Spleen (tissue), 11 donors: ENCODE measurements at regions not wholly inside any gene's neighbourhood (a gene's known extent, or its start where the extent isn't known, plus 50 kb on each side); places are given as distances from the start of the nearest gene placed in this dataset.

Experiments
- DNase-seq: peaks from one replicate; pipeline ENCODE4 v3.0.0-alpha.2; 2020
- H3K27ac ChIP-seq, 8 donors: fragments of 200-600 bp; sonication (generic) in 7 of 8; 1 replicate in 4 of 8; 2 replicates in 4 of 8; pipeline versions ENCODE4 v1.5.0 to v1.8.0; 2016 to 2021; ENCODE audit warnings: inconsistent platforms in 4 of 8, mild to moderate bottlenecking in 4 of 8, moderate library complexity in 1 of 8
- H3K27me3 ChIP-seq, 7 donors: fragments of 200-600 bp; sonication (generic) in 6 of 7; replicated peaks in 1 of 7; 1 replicate in 4 of 7; 2 replicates in 3 of 7; pipeline versions ENCODE4 v1.5.0 to v1.8.0; 2016 to 2021; ENCODE audit warnings: inconsistent platforms in 3 of 7, mild to moderate bottlenecking in 1 of 7
- H3K36me3 ChIP-seq, 6 donors: fragments of 200-600 bp; sonication (generic) in 5 of 6; 1 replicate in 4 of 6; 2 replicates in 2 of 6; pipeline versions ENCODE4 v1.5.0 to v1.8.0; 2016 to 2021; ENCODE audit warnings: inconsistent platforms in 2 of 6
- H3K4me1 ChIP-seq, 6 donors: fragments of 200-600 bp; sonication (generic) in 5 of 6; 1 replicate in 3 of 6; 2 replicates in 3 of 6; pipeline versions ENCODE4 v1.5.0 to v1.8.0; 2016 to 2021; ENCODE audit warnings: inconsistent platforms in 3 of 6
- H3K4me3 ChIP-seq, 8 donors: fragments of 200-600 bp; sonication (generic) in 7 of 8; 1 replicate in 4 of 8; 2 replicates in 4 of 8; pipeline versions ENCODE4 v1.5.0 to v1.8.0; 2016 to 2021; ENCODE audit warnings: inconsistent platforms in 4 of 8, mild to moderate bottlenecking in 4 of 8, moderate library complexity in 2 of 8
- H3K9me3 ChIP-seq, 8 donors: fragments of 200-600 bp; sonication (generic) in 7 of 8; 1 replicate in 4 of 8; 2 replicates in 4 of 8; pipeline versions ENCODE4 v1.5.0 to v1.8.0; 2016 to 2021; ENCODE audit warnings: inconsistent platforms in 4 of 8
- POLR2A ChIP-seq, 3 donors: fragments of 450-650 bp; IDR thresholded peaks; one replicate each; pipeline ENCODE4 v1.5.1; 2017; ENCODE audit warnings: antibody characterized with exemption in 3 of 3, mild to moderate bottlenecking in 1 of 3
- POLR2AphosphoS5 ChIP-seq, 3 donors: sonication (generic); formaldehyde crosslinking; IDR thresholded peaks; one replicate each; pipeline ENCODE4 v1.5.1; 2017; ENCODE audit warnings: antibody characterized with exemption in 3 of 3
- WGBS, 5 donors: extraction: QIAGEN DNeasy Blood & Tissue Kit in 3 of 5; methylation state at CpG; one replicate each; pipeline versions ENCODE4 v1.1.5 to v1.1.7; 2013 to 2018; 5-methylcytosine and 5-hydroxymethylcytosine counted together
- intact Hi-C: fragments of 100-400 bp; cut with DNase I; formaldehyde crosslinking; loops from one replicate; pipeline ENCODE4 v1.15.0; 2023; ENCODE audit warnings: low total_unique reads
- TF ChIP-seq, protein P1 (sequence below), 11 experiments: fragments of 200-600 bp in 7 of 11; fragments of 450-650 bp in 4 of 11; sonication (generic) in 4 of 11; IDR thresholded peaks in 8 of 11; conservative IDR thresholded peaks in 3 of 11; 1 replicate in 7 of 11; 2 replicates in 4 of 11; pipeline versions ENCODE4 v1.4.0 to v1.8.0; 2016 to 2021; ENCODE audit warnings: antibody characterized with exemption in 11 of 11, inconsistent platforms in 4 of 11, mild to moderate bottlenecking in 1 of 11
- donor health status: healthy with polysubstance abuse.
- donor health status: DM: no; HTN: no; CAD: no; lungs with moderate emphysema.
- donor health status: DM: no; HTN: no; CAD: no.
- donor health status: Bipolar disorder and iron deficiency.
- donor health status: healthy.
- donor health status: DM: no; HTN: no; CAD: no.
- donor health status: DM: yes; HTN: yes; CAD: no.

DNA sequence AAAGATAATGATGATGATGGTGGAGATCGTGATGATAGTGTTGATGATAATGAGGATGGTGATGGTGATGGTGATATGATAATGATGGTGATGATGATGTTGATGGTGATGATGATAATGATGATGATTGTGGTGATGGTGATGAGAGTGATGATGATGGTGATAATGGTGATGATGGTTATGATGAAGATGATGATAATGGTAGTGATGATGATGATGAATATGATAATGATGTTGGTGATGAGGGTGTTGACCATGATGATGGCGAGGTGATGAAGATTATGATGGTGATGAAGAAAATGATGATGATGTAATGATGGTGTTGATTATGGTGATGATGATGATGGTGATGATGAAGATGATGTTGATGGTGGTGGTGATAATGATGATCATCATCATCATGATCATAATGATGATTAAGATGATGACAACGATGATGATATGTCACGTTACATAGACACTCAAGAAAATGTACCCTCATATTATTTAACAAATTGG, 1106.4 kb downstream of the NLGN4X start:
- no peaks in the 10 kb centered on the region for H3K27me3 ChIP-seq
- TF ChIP-seq POLR2A (IDR thresholded peaks at IDR 0.05): no peak
- no peak for TF ChIP-seq POLR2AphosphoS5 (IDR thresholded peaks at IDR 0.05)
- TF ChIP-seq, protein P1, sequence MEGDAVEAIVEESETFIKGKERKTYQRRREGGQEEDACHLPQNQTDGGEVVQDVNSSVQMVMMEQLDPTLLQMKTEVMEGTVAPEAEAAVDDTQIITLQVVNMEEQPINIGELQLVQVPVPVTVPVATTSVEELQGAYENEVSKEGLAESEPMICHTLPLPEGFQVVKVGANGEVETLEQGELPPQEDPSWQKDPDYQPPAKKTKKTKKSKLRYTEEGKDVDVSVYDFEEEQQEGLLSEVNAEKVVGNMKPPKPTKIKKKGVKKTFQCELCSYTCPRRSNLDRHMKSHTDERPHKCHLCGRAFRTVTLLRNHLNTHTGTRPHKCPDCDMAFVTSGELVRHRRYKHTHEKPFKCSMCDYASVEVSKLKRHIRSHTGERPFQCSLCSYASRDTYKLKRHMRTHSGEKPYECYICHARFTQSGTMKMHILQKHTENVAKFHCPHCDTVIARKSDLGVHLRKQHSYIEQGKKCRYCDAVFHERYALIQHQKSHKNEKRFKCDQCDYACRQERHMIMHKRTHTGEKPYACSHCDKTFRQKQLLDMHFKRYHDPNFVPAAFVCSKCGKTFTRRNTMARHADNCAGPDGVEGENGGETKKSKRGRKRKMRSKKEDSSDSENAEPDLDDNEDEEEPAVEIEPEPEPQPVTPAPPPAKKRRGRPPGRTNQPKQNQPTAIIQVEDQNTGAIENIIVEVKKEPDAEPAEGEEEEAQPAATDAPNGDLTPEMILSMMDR (IDR thresholded peaks at IDR 0.05 in 8 of 11, conservative IDR thresholded peaks at IDR 0.05 in 3 of 11): no peak
- H3K9me3 ChIP-seq: no peaks in the 10 kb centered on the region
- no peaks in the 10 kb centered on the region for H3K4me1 ChIP-seq
- no peak overlapping the region for H3K4me3 ChIP-seq
- 65 to 68% (median 67%) methylated on average over 4 of the region's 4 CpGs for WGBS, 5 donors
- H3K36me3 ChIP-seq: no peaks in the 10 kb centered on the region
- DNase-seq: no peak
- intact Hi-C loops: no loop called here
- H3K27ac ChIP-seq: no peak overlapping the region

DNA sequence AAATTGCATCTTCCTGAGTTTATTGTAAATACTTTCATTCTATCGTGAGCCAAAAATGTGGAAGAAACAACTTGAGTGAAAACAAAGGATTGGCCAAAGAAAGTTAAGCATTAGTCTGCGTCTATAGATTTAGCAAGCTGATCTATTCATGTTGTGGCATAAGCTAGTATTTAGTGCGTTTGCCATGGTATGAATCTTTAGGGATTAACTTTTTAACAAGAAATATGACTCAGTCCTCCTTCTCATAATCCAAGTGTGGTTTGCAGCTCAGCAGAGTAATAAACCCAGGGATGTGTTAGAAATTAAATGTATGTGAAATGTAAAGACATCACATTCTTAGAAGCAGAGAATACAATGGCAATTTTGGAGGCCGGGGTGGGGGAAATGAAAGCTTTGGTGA, 1110.9 kb downstream of the NLGN4X start:
- no peaks in the 10 kb centered on the region for H3K27me3 ChIP-seq
- no peaks in the 10 kb centered on the region for H3K4me1 ChIP-seq
- no peak for DNase-seq
- intact Hi-C loops: no loop called here
- no peak for TF ChIP-seq POLR2A (IDR thresholded peaks at IDR 0.05)
- TF ChIP-seq, protein P1 (IDR thresholded peaks at IDR 0.05 in 8 of 11, conservative IDR thresholded peaks at IDR 0.05 in 3 of 11): no peak
- no peak for TF ChIP-seq POLR2AphosphoS5 (IDR thresholded peaks at IDR 0.05)
- no peaks in the 10 kb centered on the region for H3K36me3 ChIP-seq
- no peak overlapping the region for H3K27ac ChIP-seq
- H3K4me3 ChIP-seq: no peak overlapping the region
- WGBS, 5 donors: 83 to 95% (median 90%) methylated on average over 4 of the region's 4 CpGs
- H3K9me3 ChIP-seq: no peaks in the 10 kb centered on the region

DNA sequence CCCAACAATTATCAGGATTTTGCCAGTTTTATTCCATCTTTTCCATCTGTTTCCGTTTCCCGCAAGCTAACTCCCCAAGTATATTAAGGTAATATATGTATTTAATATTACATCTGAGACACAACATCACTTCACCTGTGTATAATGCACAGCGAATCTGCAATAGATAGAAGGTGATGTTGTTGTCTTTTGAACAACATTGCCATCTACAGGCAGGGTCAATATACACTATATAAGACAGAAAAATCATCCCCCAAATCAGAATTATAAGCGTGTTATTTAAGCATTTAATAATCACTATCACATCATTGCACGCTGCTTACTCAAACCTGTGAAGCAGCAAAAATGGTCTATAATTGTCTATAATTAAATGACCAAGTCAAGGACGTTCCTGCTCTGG, 1115.5 kb downstream of the NLGN4X start:
- no peak for TF ChIP-seq POLR2A (IDR thresholded peaks at IDR 0.05)
- TF ChIP-seq, protein P1 (IDR thresholded peaks at IDR 0.05 in 8 of 11, conservative IDR thresholded peaks at IDR 0.05 in 3 of 11): peak in 4 of 11 experiments; percentile 26 to 37 (median 32)
- Histone ChIP-seq H3K4me1 (no peaks in the 10 kb centered on the region), H3K9me3 (peaks cover 0 to 5% (median 0%) of the 10 kb centered on the region in 8 donors), H3K27ac (no peak overlapping the region), H3K4me3 (no peak overlapping the region), H3K27me3 (no peaks in the 10 kb centered on the region), H3K36me3 (no peaks in the 10 kb centered on the region)
- intact Hi-C loops: loop anchor here (5.0 kb wide), 1 partner anchor 566 kb away; no protein-coding TSS in a partner anchor
- WGBS, 5 donors: 54 to 69% (median 59%) methylated on average over 6 of the region's 6 CpGs
- no peak for DNase-seq

DNA sequence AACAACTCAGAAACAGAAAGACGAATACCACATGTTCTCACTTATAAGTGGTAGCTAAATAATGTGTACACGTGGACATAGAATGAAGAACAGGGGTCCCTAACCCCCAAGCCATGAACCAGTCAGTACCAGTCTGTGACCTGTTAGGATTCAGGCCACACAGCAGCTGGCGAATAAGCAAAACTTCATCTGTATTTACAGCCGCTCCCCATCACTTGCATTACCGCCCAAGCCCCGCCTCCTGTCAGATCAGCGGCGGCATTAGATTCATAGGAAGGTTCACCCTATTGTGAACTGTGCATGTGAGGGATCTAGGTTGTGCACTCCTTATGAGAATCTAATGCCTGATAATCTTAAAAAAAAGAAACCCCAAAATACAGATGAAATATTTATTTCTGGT, 1128.7 kb downstream of the NLGN4X start:
- no peak overlapping the region for H3K27ac ChIP-seq
- no peaks in the 10 kb centered on the region for H3K27me3 ChIP-seq
- no peaks in the 10 kb centered on the region for H3K4me1 ChIP-seq
- H3K9me3 ChIP-seq: no peaks in the 10 kb centered on the region
- TF ChIP-seq POLR2A (IDR thresholded peaks at IDR 0.05): no peak
- H3K4me3 ChIP-seq: no peak overlapping the region
- intact Hi-C loops: no loop called here
- WGBS, 5 donors: 75 to 96% (median 89%) methylated on average over 8 of the region's 8 CpGs
- no peaks in the 10 kb centered on the region for H3K36me3 ChIP-seq
- DNase-seq: no peak

DNA sequence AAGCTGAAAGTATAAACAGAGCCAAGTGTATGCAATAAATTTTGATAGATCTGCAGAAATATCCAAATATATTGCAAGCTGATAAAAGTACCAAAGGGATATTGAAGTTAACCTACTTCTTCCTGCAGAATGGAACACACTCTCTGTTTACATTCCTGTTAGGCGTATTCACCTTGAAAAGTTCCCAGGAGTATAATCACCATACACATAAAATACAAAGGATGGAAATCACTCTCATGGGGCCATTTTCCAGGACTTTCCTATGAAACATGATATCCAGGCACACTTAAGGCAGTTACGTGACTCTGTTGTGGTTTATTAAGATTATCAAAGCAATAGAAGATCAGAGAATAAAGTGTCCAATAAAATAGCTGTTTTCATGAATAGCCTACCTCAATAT, 1142.3 kb downstream of the NLGN4X start:
- H3K27me3 ChIP-seq: no peaks in the 10 kb centered on the region
- TF ChIP-seq POLR2A (IDR thresholded peaks at IDR 0.05): no peak
- TF ChIP-seq, protein P1 (IDR thresholded peaks at IDR 0.05 in 8 of 11, conservative IDR thresholded peaks at IDR 0.05 in 3 of 11): no peak
- no peak for TF ChIP-seq POLR2AphosphoS5 (IDR thresholded peaks at IDR 0.05)
- no peak for DNase-seq
- no peaks in the 10 kb centered on the region for H3K4me1 ChIP-seq
- H3K9me3 ChIP-seq: peaks cover 0 to under 1% (median 0%) of the 10 kb centered on the region in 8 donors
- no peaks in the 10 kb centered on the region for H3K36me3 ChIP-seq
- intact Hi-C loops: no loop called here
- 71 to 93% (median 82%) methylated on average over 2 of the region's 2 CpGs for WGBS, 5 donors
- H3K27ac ChIP-seq: no peak overlapping the region
- no peak overlapping the region for H3K4me3 ChIP-seq
